ENCODE measurements at regions not wholly inside any gene's neighbourhood (a gene's known extent, or its start where the extent isn't known, plus 50 kb on each side); places are given as distances from the start of the nearest gene placed in this dataset.

DNA sequence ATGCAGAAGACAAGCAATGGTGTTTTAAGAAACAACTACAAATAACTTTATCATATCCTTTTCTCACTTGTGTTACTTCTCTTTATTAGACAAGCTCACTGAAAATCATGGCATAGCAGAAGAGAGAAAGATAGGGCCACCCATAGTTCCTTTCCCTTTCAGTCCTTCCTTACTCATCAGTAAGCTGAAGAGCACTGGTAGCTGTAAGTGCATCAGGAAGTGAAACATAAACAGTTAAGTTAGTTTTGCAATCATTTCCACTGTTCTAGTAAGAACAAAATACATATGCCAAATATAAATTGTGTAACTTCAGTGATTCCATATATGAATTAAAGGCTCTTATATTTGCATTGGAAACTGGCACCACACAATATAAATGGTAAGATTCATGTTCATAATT is 220.1 kb downstream of the HACE1 start (continued):
- TF ChIP-seq POLR2AphosphoS5 (IDR thresholded peaks at IDR 0.05; ENCODE audit: low read depth, low read length), result no peak
- no peak for TF ChIP-seq ASH2L (IDR thresholded peaks at IDR 0.05; ENCODE audit: low read length)

Measured in H1 (cell line).